Activated CD8-positive, alpha-beta memory T cell treated with anti-CD3 and anti-CD28 coated beads for 1 hour (primary cell): ENCODE measurements at regions not wholly inside any gene's neighbourhood (a gene's known extent, or its start where the extent isn't known, plus 50 kb on each side); places are given as distances from the start of the nearest gene placed in this dataset.
"Not testable (repeated sequence)": the region's sequence is repeated elsewhere in the genome, so short reads cannot be mapped to it uniquely, and the experiment has no call there.

Experiments
- DNase-seq, 2 donors: peaks; one replicate each; pipeline ENCODE4 v3.0.0-alpha.2; 2020; ENCODE audit warnings: low read depth in 1 of 2; ENCODE audit errors: extremely low read depth in 1 of 2

DNA sequence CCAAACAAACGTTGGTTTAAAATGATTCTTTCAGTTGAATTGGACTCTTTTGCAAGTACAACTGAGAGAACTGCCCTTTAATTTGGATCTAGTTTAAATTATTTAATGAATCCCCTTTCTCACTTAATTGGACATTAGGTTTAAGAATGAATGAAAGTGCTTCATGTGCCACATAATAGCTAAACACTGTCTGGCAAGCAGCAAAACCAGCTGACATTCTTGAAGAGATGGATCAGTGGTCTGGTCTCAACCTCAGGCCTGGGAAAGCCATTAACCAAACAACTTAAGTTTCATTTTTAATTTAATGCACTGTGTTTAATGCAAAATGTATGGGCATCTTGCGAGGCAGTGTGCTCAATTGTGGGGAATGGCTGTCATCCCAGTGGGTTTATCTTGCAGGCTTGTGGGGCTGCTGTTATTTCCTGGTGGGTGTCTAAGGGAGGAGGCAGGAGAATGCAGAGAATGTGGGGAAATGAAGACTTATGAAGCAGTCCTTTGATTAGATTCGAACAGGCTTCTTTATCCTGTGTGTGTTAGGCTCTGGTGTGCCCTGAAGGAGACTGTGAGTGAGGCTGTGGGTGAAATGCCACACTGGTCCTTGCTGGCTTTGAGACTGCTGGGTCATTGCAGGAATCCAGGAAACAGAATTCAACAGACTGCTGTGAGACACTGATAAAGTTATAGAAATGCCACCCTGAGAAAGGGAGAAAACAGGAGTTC, 144.1 kb upstream of the PELI2 start:
- DNase-seq: no peak

DNA sequence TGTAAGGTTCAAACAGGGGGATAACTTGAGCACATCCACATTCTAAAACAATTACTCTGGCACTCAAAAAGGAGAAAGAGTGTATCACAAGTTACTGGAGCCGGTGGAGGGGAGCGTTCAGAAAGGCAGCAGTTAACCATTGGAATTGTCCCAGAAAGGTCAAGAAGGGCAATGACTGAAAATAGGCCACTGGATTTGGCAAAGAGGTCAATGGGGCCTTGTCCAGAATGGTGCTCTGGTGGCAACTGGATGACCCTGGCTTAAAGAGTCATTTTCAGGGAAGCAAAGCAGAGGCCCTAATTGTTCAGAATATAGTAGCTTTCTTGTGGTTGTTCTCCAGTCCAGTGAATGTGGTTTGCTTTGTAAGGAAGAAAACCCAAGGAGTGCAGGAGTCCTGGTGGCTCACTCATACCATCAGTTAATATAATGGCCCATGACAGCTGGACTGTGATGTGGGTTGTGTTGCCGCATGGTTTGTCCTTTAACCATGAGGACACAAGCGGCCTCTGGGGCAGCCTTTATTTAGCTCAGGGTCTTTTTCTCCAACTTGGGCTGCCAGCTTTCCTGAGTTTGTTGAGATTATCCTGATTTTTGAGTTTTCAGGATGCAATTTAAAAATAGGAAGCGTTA, 142.8 kb upstream of the PELI2 start:
- DNase-seq: no peak

DNA sequence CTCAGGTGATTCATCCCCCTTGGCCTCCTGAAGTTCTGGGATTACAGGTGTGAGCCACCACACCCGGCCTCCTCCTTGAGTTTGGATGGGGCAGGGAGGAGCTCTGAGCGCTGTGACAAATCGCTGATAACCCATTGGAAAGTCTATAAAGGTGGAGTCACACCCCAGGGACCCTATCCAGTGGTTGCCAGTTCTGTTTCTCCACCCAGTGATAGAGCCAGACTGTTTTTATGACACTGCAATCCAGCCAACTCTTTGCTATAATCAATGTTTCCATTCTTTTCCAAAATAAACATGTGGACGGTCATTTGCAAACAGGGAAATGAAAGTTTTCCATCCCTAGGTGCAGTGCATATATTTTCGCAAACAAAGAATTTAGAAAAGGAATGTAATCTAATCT, 142.0 kb upstream of the PELI2 start:
- DNase-seq: no peak

DNA sequence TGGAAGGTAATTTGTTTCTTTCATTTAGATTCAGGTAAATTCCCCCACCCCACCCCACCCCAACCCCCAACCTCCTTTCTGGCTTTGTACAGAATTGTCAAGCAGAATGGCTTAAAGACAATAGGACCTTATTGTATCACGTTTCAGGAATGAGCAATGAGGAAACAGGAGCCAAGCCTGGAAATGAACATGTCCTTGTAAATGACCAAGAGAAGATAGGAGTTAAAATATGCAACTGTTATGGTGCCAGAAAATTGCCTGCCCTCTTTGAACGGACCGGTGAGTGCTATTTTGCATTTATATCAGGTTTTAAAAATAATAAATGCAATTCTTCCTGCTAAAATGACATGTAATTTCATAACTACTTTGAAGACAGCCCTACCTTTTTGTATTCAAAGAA, 141.6 kb upstream of the PELI2 start:
- no peak for DNase-seq

DNA sequence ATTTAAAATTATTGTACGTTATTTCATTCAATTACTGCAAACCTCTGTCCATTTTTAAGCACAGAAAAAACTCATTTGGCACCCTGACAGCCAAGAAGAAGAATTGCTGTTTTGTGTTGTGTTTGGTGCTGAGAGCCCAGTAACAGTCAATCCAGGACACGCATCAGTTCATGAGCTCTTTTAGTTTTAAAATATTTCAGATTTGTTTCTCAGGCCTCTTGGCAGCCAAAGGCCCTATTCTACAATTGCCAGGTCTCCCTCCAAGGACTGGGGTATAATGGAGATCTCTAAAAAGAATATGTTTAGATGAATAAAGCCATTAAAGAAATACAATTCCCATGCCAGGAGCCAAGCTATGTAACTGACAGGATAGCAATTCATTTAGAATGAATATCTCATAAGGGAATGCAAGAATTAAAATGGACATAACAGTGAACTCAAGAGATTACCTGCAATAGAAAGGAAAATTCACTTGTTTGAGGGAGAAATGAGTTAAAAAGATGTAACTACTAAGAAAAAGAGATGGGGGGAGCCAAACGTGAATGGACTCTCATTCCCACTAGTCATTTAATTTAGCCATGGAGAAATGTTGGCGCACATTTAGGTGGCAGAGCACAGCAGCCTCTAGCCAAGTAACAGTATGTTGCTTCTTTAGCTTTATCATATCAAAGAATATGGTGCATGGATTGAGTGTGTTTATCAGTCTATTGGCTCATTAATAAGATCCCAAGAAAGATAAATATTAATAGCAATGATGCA, 140.6 kb upstream of the PELI2 start:
- DNase-seq: no peak

DNA sequence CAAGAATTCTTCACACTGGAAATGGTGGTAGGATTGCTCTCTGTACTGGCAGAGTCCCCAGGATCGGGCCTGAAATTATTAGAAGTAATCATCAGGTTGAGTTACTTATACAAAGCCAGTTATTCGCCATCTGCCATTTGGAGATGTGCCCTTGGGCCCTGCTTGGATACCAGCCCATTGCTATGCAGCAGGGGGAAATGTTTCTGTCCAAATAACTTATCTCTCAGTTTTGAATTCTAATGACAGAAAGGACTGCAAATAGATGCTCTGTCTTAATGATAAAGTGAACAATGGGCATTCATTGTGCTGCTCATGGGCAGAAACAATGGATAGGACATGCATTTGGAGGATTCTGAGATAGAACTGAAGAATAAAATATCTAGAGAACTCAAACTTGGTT, 139.1 kb upstream of the PELI2 start:
- DNase-seq: no peak

DNA sequence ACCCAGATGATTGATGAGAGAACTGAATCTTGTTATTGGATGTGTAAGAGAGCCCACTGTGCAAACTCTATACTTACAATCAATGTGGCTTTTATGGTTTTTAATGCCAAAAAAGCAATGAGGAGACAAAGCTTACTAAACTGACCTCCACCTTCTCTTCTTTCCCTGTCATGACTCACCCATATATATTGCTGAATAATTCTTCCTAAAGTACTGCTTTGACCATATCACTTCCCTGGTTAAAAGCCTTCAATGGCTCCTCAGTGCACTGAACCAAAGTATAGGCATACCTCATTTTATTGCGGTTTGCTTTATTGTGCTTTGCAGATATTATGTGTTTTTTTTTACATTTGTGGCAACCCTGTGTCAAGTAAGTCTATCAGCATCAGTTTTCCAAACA, 138.4 kb upstream of the PELI2 start:
- DNase-seq: no peak

DNA sequence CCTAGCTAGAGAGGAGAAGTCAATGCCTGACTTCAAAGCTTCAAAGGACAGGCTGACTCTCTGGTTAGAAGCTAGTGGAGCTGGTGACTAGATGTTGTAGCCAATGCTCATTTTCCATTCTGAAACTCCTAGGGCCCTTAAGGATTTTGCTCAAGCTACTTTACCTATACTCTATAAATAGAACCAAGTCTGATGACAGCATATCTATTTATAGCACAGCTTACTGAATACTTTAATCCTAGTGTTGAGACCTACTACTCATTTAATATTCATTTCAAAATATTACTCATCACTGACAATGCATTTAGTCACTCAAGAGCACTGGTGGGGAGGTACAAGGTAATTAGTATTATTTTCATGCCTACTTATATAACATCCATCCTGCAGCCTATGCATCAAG, 137.2 kb upstream of the PELI2 start:
- DNase-seq: no peak

DNA sequence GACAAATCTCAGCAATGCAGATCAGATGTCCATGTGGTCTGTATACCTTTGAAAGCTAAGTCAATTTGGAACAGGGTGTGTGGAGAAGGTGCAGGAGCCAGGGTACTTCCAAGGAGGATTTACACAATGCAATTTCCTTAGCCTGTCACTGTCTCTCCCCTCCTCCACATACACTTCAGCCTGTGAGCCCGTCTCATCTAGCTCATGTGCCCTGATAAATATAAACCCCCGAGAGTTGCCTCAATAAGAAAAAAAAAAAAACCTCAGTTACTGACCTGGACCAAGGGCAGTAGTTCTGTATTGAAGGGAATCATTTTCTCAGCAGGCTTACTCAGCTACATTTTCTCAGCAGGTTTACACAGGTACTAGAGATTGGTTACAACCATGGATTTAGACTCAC, 132.1 kb upstream of the PELI2 start:
- DNase-seq: no peak

DNA sequence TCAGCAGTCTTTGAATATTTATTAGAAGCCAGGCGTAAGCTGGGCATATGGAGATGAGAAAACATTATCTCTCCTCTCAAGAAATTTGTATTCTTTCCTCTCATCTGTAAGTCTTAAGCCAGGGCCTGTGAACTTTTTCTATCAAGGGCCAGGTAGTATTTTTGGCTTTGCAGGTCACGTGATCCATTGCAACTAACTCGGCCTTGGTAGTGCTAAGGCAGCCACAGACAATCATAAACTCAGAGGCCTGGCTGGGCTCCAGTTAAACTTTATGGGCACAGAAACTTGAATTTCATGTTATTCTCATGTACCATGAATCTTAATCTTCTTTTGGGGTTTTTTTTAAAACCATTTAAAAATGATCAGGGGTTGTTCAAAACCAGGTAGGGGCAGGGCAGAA, 117.4 kb upstream of the PELI2 start:
- DNase-seq: no peak

DNA sequence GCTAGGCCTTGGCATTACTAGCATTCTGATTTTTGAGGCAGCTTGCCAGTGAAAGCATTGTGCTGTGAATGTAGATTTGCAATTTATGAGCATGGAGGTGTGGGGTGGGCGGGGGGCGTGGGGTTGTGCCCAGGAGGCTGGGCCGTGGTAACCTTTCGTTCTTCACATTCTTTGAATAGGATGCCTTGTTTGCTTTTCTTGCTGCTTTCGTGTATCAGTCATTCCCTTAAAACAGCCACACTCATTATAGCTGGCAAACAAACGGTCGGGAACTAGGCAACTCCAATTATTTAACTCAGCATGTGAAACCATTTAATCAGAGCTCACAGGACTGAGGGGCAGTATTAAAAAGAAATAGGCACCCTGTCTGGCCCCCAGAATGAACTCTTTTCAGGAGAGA, 115.9 kb upstream of the PELI2 start:
- no peak for DNase-seq

DNA sequence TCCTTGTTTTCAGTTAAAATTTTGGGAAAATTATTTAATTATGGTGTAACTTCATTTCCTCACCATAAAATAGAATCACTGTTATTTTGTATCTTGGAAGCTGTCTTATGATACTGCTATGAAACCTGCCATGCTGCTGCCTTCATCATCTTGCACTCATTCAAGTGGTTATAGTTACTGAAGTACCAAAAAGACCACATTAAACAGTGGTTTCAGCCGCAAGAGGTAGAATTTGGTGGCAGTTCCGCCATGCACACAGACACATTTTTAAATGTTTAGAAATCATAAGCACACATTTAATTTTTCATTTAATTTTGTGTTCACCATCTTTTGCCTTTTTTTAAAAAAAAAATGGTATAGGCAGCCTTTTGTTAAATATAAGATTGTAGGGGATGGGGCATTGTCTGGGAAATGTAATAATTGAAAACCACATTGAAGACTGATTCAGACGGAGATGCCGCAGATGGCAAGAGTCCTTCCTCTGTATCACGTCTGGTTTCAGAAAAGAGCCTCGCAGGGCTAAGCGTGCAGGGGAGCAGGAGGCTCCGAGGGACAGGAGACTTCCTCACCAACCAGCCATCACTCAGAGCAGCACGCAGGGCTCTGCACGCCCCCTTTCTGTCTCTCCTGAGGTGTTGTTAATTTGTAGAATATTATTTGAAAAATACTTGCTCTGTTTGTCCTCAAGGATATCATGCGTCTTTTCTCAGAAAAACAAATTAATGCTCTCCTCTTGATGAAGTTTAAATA, 115.2 kb upstream of the PELI2 start:
- DNase-seq: peak in 1 of 2 donors; percentile 1

DNA sequence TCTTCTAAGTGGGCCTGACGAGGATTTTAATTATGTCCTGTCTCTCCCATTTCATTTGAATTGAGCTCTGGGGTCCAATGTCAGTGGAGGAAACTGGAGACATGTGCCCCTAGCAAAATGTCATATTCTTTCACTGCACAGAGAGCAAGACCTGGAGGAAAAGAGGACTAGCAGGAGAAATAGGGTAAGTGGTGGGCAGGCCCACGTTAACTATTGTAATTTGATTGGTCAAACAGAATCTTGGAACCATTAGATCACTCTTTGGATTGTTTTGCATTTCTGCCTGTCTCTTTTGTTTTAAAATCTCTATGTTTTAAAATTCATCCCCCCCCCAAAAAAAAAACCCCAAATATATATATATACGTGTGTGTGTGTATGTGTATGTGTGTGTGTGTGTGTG, 113.9 kb upstream of the PELI2 start:
- DNase-seq: no peak

DNA sequence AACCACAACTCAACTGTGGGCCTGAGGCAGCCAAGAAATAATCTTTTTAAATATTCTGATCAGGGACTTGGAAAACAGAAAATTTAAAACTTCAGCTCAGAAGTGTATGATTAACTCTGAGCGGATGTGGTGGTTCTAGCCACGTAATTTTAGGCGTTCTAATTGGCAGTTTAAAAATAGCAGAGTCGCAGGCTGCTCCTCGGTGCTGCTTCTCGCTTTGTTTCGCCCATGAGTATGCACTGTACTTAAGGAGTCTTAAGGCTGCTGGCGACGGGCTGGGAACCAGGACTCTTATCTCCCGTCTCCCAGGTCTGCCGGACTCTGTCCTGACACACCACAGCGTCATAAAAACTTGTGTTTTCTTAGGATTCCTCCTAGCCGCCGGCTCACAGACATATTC, 113.4 kb upstream of the PELI2 start:
- DNase-seq: no peak

DNA sequence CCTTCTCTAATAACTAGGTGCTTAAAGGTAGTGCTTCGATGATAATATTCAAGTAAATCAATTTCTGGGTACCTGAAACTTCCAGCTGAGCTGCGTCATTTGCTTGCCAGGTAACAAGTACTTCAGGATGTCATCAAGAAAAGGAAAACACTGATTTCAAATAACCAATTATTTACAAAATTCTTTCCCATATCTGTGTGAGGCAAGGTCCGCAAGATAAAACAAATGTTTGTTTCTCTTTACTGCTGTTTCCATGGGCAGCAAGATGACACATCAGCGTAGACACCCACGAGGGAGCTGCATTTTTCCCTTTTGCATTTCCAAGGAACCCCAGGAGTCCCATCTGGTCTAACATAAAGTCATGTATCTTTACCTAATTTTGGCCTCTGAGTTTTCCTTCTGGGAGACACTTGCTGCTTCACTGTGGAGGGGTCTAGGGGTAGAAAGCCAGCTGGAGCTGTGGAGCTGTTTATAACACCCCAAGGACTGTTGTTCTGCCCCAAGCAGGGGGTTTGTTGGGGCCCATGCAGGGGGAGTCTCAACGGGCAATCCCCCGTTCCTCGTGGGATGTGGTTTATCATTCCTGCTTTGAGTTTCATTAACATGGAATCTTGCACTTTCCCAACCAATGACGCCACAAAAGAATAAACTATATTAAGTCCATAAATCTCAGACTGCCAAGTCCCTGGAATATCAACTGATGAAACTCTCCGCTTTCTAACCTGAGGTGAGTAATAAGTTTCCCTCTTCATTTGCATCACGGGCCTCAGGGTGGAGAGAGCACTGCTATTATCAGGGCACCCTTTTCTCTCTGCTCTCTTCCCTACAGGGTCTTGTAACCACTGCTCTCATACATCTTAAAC, 112.8 kb upstream of the PELI2 start:
- DNase-seq: no peak

DNA sequence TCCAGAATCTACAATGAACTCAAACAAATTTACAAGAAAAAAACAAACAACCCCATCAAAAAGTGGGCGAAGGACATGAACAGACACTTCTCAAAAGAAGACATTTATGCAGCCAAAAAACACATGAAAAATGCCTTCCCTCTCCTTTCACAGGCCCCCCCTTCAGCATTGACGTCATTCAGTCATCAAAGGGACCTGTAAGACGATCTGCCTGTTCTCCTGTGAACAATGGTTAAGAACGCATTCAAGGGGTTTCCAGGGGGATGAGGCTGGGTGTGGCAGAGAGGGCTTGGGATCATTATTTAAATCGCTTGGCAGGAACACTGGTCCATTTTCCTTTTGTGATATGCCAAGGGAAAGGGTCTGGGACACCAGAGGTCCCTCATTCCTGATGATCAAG, 110.7 kb upstream of the PELI2 start:
- not testable (repeated sequence) for DNase-seq

DNA sequence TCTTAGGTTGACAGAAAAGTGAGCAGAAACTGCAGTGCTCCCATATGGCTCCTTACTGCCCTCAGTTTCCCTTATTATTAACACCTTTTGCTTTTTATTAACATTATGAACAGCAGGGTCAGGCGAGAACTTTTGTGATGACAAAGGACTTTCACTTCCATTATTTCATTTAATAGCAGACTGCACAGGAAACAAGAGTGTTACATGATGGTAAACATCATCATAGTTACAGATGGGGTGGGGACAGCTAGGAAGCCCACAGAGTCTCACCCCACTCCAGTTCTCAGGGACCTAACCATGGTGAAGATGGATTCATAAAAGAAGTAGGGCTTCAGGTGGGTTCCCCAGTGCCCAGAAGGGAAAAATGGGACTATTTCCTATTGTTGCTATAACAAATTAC, 110.1 kb upstream of the PELI2 start:
- DNase-seq: no peak

DNA sequence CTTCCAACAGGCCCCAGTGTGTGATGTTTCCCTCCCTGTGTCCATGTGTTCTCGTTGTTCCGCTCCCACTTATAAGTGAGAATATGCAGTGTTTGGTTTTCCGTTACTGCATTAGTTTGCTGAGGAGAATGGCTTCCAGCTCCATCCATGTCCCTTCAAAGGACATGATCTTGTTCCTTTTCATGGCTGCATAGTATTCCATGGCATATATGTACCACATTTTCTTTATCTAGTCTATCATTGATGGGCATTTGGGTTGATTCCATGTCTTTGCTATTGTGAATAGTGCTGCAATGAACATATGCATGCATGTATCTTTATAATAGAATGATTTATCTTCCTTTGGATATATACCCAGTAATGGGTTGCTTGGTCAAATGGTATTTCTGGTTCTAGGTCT, 109.5 kb upstream of the PELI2 start:
- not testable (repeated sequence) for DNase-seq

DNA sequence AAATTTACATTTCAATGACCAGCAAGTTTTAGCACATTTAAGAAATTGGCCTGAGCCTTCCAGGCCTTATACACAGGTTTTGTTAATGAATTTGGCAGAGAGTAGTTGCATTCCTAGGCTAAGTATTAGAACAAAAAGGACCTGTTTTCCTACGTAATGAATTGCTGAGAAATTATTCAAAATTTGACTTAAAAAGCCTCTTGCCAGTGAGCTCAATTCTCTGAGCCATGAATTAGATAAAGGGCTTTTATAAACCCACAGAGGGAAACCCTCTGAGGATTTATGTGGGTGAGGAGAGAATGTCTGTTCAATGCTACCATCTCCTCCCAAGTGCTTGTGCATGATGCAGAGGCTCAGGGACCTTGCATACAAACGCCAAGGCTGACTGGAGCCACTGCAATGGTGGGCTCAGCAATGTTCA, 94.5 kb upstream of the PELI2 start:
- DNase-seq: no peak

DNA sequence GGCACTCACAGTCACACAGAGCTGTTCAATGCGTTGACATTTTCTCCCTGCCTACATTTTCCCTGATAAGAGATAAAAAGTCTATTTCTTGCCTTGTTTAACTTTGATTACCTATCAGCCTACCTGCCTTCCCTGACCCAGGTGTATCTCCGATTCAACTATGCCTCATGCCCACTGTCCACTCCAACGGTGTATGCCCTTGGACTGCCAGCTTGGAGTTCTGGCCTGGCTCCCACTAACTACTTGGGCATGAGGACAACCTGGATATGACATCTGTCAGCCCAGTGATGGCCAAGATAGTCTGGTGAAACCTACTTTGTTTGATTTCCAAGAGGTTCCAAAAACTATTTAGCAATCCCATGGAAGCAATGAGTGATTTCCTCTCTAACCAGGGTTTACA, 93.0 kb upstream of the PELI2 start:
- DNase-seq: no peak

DNA sequence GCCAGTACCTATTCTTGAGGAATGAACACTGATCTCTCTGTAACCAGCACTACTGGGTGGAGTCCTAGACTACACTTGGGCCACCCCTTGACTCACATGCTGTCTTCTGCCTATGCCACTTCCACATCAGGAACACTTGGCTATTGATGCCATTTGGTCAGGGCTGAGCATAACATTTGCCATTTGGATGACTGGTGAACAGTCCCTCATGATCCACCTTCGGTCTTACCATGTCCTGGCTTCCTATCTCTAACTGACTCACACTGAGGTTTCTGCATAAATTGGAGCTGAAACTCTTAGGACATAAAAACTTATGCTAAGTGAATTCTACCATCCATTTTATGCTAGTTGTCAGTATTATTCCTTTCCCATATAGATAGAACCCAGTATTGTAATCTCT, 91.7 kb upstream of the PELI2 start:
- no peak for DNase-seq
